ENCODE measurements at regions not wholly inside any gene's neighbourhood (a gene's known extent, or its start where the extent isn't known, plus 50 kb on each side); places are given as distances from the start of the nearest gene placed in this dataset.
"Not testable (repeated sequence)": the region's sequence is repeated elsewhere in the genome, so short reads cannot be mapped to it uniquely, and the experiment has no call there.

DNA sequence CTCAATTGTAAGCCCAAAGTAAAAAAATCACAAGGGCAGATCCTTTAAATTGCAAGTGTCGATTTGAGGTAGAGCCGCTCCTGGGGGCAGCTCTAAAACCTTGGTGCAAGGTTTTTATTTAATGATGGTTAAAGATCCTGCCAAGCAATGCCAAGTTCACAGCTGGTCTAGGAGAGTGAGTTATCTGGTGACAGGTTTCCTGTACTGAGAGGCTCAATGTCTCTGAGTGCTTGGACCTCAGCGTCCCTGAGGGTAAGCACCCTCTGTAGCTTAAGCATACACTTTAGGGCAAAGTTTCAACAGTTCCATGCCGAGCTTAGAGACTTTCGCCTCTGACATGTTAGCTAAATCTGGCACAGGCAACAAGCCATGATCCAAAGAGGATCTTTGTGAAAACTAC lies 119.8 kb upstream of the EGFLAM start:
- ATAC-seq (replicated peaks in 6 of 8), result no peak
- Histone ChIP-seq H3K4me1 (replicated peaks in 1 of 2) (no peaks in the 10 kb centered on the region), H3K27ac (no peak overlapping the region), H3K4me3 (no peak overlapping the region)
- in situ Hi-C loops (cut with MboI; ENCODE audit: low pct_unique_long_range_greater_than_20kb in 2 of 9, low sequenced_read_pairs in 9 of 9, unreplicated experiment in 9 of 9), result no loop called here
- 45 to 100% (median 88%) methylated on average over 2 to 5 of the region's 5 CpGs; no CpG with 5 or more reads in 1 of the 10 experiments for WGBS, 10 experiments

DNA sequence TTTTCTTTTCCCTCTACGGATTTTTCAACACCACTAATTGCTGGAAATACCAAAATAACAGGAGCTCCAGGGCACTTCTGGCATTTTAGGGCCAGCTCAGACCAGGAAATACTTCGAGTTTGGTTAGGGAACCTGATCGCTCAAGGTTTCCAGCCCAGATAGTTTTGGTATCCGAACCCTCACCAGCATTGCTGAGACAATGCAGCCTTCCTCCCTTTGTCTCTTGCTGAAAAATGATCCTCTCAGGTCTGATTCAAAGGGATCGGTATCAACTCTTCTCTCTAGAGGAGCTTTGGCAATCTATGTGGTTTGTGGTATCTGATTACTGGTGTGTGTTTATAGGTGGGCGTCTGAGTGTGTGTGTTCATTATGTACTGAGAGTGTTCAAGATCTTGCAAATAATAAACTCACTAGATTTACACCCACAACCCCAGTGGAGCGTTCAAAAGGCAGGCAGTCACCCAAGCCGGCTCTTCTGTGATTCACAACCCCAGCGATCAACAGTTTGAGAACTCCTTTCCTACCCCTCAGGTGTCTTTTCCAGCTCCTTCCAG lies 122.8 kb upstream of the EGFLAM start:
- H3K27ac ChIP-seq, result no peak overlapping the region
- no peak overlapping the region for H3K4me3 ChIP-seq
- in situ Hi-C loops (cut with MboI; ENCODE audit: low pct_unique_long_range_greater_than_20kb in 2 of 9, low sequenced_read_pairs in 9 of 9, unreplicated experiment in 9 of 9), result no loop called here
- 47 to 91% (median 69%) methylated on average over 3 to 7 of the region's 9 CpGs; no CpG with 5 or more reads in 1 of the 10 experiments for WGBS, 10 experiments
- H3K4me1 ChIP-seq (replicated peaks in 1 of 2), result no peaks in the 10 kb centered on the region
- ATAC-seq (replicated peaks in 6 of 8), result no peak

DNA sequence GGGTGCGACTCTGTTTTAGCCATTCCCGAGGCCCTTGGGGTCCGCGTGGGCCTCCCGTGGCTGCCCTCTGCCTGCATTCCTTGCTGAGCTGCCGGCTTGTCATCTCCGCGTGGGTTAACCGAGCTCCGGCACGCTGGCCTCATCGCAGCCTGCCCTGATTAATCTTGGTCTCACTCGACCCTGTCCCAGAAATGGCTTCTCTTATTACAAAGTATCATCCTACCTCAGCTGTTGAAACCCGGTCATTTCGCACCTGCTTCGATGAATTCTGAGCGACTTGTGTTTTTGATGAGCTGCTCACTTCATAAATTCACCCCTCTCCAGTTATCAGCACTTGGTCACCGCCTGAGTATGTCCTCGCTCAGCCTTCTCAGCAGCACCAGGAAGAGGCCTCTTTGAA lies 123.5 kb upstream of the EGFLAM start:
- ATAC-seq (replicated peaks in 6 of 8), result no peak
- Histone ChIP-seq H3K4me3 (no peak overlapping the region), H3K4me1 (replicated peaks in 1 of 2) (no peaks in the 10 kb centered on the region), H3K27ac (no peak overlapping the region)
- in situ Hi-C loops (cut with MboI; ENCODE audit: low pct_unique_long_range_greater_than_20kb in 2 of 9, low sequenced_read_pairs in 9 of 9, unreplicated experiment in 9 of 9), result no loop called here
- WGBS, 10 experiments, result 60 to 96% (median 87%) methylated on average over 2 to 19 of the region's 19 CpGs; no CpG with 5 or more reads in 1 of the 10 experiments

DNA sequence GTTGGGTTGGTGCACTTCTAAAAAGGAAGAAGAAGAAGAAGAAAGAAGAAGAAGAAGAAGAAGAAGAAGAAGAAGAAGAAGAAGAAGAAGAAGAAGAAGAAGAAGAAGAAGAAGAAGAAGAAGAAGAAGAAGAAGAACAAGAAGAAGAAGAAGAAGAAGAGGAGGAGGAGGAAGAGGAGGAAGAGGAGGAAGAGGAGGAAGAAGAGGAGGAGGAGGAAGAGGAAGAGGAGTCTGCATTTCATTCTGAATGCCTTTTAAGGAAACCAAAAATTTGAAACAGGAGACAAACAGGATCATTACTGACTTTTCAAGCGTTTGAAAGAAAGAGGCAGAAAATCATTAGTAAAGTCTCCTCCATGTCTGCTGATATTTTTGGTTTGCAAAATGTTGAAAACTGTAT lies 124.1 kb upstream of the EGFLAM start:
- in situ Hi-C loops (cut with MboI; ENCODE audit: low pct_unique_long_range_greater_than_20kb in 2 of 9, low sequenced_read_pairs in 9 of 9, unreplicated experiment in 9 of 9); H3K4me1 ChIP-seq (replicated peaks in 1 of 2); H3K27ac ChIP-seq; ATAC-seq (replicated peaks in 6 of 8); H3K4me3 ChIP-seq: not testable (repeated sequence)
- 25 to 100% (median 88%) methylated on average over 1 of the region's 1 CpG; no CpG with 5 or more reads in 1 of the 10 experiments for WGBS, 10 experiments

DNA sequence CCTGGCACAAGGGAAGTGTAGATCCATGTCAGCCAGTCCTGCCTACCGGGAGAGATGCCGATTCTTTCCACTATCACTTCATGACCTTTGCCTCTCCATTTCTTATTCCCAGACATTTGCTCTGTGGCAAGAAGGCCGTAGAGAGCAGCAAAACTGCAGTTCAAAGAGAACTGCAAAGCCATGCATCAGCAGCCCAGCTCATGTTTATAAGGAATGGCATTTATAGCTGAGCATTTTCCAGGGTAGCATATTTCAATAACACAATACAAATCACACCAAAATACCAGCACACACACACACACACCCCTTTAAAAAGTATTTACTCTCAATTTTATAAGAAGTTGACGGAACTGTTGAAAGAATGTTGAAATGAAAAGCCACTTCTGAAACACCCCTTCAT lies 126.7 kb upstream of the EGFLAM start:
- no peaks in the 10 kb centered on the region for H3K4me1 ChIP-seq (replicated peaks in 1 of 2)
- in situ Hi-C loops (cut with MboI; ENCODE audit: low pct_unique_long_range_greater_than_20kb in 2 of 9, low sequenced_read_pairs in 9 of 9, unreplicated experiment in 9 of 9), result no loop called here
- H3K4me3 ChIP-seq, result no peak overlapping the region
- WGBS, 10 experiments, result 34 to 100% (median 92%) methylated on average over 1 to 4 of the region's 4 CpGs; no CpG with 5 or more reads in 2 of the 10 experiments
- no peak for ATAC-seq (replicated peaks in 6 of 8)
- no peak overlapping the region for H3K27ac ChIP-seq

DNA sequence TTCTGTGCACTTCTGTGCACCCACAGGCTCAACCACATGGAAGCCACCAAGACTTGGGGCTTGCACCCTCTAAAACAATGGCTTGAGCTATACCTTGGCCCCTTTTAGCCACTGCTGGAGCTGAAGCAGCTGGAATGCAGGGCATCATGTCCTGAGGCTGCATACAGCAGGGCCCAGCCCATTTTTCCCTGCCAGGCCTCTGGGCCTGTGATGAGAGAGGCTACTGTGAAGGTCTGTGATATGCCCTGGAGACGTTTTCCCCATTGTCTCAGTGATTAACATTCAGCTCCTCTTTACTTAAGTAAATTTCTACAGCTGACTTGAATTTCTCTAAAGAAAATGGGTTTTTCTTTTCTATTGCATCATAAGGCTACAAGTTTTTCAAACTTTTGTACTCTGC lies 134.0 kb upstream of the EGFLAM start:
- no peaks in the 10 kb centered on the region for H3K4me1 ChIP-seq (replicated peaks in 1 of 2)
- WGBS, 10 experiments, result 0 to 60% (median 17%) methylated on average over 1 of the region's 1 CpG; no CpG with 5 or more reads in 5 of the 10 experiments
- no peak overlapping the region for H3K27ac ChIP-seq
- no peak overlapping the region for H3K4me3 ChIP-seq
- in situ Hi-C loops (cut with MboI; ENCODE audit: low pct_unique_long_range_greater_than_20kb in 2 of 9, low sequenced_read_pairs in 9 of 9, unreplicated experiment in 9 of 9), result no loop called here
- ATAC-seq (replicated peaks in 6 of 8), result peak in 3 of 8 experiments; percentile 67 to 89 (median 74)

DNA sequence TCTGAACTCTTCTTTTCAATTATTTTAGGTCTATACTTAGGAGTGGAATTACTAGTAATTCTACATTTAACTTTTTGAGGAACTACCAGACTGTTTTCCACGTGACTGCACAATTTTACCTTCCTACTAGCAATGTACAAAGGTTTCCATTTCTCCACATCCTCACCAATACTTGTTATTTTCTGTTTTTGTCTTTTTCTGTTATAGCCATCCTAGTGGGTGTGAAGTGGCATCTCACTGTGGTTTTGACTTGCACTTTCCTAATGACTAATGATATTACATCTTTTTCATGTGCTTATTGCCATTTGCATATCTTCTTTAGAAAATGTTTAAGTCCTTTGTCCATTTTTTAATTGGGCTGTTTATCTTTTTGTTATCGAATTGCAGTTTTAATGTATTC lies 136.9 kb upstream of the EGFLAM start:
- H3K4me3 ChIP-seq, result no peak overlapping the region
- WGBS, 10 experiments, result 25 to 92% (median 65%) methylated on average over 2 of the region's 2 CpGs; no CpG with 5 or more reads in 1 of the 10 experiments
- no peak overlapping the region for H3K27ac ChIP-seq
- no peak for ATAC-seq (replicated peaks in 6 of 8)
- in situ Hi-C loops (cut with MboI; ENCODE audit: low pct_unique_long_range_greater_than_20kb in 2 of 9, low sequenced_read_pairs in 9 of 9, unreplicated experiment in 9 of 9), result no loop called here
- no peaks in the 10 kb centered on the region for H3K4me1 ChIP-seq (replicated peaks in 1 of 2)

DNA sequence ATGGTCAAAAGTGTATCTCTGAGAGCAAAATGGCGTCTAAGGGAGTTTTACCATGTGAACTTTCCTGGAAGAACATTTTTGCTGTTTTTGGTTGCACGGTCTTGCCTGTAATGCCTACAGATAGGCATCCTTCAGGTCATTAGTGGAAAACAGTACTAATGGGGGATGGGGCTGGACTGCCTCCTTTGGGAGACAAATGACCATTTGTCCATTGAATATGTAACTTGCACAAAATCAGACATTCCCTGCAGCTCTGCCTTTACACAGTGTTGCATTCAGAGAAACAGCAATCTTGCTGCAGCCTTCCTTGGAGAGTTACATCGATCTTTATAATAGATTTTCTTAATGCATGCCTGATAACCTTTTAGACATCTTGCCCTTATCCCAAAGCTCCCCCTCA lies 138.5 kb upstream of the EGFLAM start:
- in situ Hi-C loops (cut with MboI; ENCODE audit: low pct_unique_long_range_greater_than_20kb in 2 of 9, low sequenced_read_pairs in 9 of 9, unreplicated experiment in 9 of 9), result no loop called here
- Histone ChIP-seq H3K27ac (no peak overlapping the region), H3K4me3 (no peak overlapping the region), H3K4me1 (replicated peaks in 1 of 2) (no peaks in the 10 kb centered on the region)
- no peak for ATAC-seq (replicated peaks in 6 of 8)
- 20 to 100% (median 90%) methylated on average over 1 to 3 of the region's 3 CpGs; no CpG with 5 or more reads in 3 of the 10 experiments for WGBS, 10 experiments

DNA sequence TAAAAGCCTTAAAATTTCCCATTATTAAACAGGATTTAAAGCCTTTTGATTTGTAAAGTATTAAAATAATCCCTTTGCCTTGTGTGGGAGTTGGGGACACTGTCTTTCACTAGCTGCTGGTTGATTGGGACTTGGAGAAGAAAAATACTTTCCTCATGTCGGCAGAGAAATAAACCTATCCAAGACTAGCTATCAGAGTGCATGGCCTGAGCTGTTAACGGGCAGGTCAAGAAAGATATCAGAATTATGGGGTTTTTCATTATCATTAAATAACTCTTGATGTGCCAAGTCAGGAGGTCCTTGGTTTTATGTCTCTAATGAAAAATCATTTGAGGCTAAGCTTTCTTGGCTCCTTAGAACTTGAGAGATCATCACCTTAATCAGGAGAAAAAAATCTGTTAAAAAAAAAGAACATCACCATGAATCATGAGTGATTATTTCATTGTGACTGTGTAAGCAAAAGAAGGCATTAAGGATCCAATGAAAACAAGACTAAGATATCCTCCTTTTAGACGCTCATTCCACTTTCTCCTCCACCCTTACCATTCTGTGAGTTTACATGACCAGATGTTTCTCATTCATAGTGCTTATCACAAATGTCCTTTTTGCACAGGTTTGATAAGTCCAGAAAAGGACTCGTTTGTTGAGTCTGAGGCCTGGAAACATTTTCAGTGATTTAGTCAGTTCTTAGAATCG lies 140.4 kb upstream of the EGFLAM start:
- H3K4me1 ChIP-seq (replicated peaks in 1 of 2), result no peaks in the 10 kb centered on the region
- in situ Hi-C loops (cut with MboI; ENCODE audit: low pct_unique_long_range_greater_than_20kb in 2 of 9, low sequenced_read_pairs in 9 of 9, unreplicated experiment in 9 of 9), result no loop called here
- 17 to 85% (median 67%) methylated on average over 2 to 5 of the region's 5 CpGs for WGBS, 10 experiments
- ATAC-seq (replicated peaks in 6 of 8), result no peak
- no peak overlapping the region for H3K27ac ChIP-seq
- H3K4me3 ChIP-seq, result no peak overlapping the region

DNA sequence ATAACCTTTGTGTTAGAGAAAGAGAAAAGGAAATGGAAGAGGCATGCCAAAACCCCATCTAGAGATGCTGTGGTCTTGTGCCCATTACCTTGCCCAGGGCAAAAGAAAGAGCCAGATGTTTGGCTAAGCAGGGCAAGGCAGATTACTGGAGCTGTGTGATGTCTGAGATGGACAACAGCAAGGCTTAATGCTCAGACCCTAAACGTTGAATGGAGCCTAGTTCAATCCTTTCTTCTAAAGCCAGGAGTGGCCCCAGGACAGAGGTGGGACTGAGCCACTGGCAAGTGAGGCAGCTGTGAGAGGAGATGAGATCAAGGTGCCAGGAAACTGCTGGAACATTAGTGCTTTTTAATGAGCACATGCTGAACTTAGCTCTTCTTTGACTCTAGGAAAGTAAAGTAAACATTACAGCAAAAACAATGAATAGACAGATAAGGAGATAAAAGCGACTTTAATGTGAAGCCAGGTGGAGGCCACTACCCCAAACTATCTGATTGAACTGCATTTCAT lies 143.0 kb upstream of the EGFLAM start:
- in situ Hi-C loops (cut with MboI; ENCODE audit: low pct_unique_long_range_greater_than_20kb in 2 of 9, low sequenced_read_pairs in 9 of 9, unreplicated experiment in 9 of 9), result no loop called here

DNA sequence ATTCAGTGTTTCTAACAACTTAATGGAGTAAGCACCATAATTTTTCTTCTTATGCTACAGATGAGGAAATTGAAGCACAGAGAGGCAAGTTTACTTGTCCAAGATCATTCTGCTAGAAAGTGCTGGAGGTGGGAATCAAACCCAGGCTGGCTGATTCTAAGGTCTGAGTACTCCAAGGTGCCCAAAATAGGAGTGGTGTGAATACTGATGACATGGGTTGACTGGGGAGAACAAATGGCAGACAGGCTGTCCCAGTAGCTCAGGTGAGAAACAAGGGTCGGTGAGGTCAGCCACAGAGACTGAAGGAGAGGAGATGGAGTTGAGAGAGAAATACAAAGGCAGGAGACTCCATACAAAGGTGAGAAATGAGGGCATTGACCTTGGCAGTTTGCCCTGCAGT lies 144.5 kb upstream of the EGFLAM start:
- no peak overlapping the region for H3K4me3 ChIP-seq
- in situ Hi-C loops (cut with MboI; ENCODE audit: low pct_unique_long_range_greater_than_20kb in 2 of 9, low sequenced_read_pairs in 9 of 9, unreplicated experiment in 9 of 9), result no loop called here
- H3K4me1 ChIP-seq (replicated peaks in 1 of 2), result no peaks in the 10 kb centered on the region
- 67 to 100% (median 87%) methylated on average over 1 of the region's 1 CpG; no CpG with 5 or more reads in 4 of the 10 experiments for WGBS, 10 experiments
- H3K27ac ChIP-seq, result no peak overlapping the region
- no peak for ATAC-seq (replicated peaks in 6 of 8)

More for the DNA sequence above, 143.0 kb upstream of the EGFLAM start:
- ATAC-seq (replicated peaks in 6 of 8), result no peak
- Histone ChIP-seq H3K4me1 (replicated peaks in 1 of 2) (no peaks in the 10 kb centered on the region), H3K27ac (no peak overlapping the region), H3K4me3 (no peak overlapping the region)
- WGBS, 10 experiments, result 11 to 100% (median 50%) methylated on average over 1 to 2 of the region's 2 CpGs; no CpG with 5 or more reads in 3 of the 10 experiments

DNA sequence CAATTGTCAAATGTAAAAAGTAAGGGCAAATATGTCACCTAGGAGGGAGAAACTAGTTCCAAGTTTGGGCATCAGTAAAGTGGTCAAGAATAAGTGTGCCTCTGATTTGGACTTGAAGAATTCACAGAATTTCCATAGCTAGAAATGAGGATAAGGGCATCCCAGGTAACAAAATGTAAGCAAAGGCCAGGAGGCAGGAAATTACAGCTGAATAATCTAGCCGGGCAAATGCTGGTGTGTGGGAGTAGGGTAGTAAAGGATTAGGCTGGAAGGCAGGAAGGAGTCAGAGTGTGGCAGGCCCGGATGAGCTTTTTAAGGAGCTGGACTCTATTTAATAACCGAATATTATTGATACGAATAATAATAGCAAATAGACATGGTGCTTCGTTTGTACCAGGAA lies 144.9 kb upstream of the EGFLAM start:
- WGBS, 10 experiments, result 41 to 98% (median 82%) methylated on average over 3 to 5 of the region's 5 CpGs; no CpG with 5 or more reads in 2 of the 10 experiments
- ATAC-seq (replicated peaks in 6 of 8), result no peak
- Histone ChIP-seq H3K27ac (no peak overlapping the region), H3K4me3 (no peak overlapping the region), H3K4me1 (replicated peaks in 1 of 2) (no peaks in the 10 kb centered on the region)
- in situ Hi-C loops (cut with MboI; ENCODE audit: low pct_unique_long_range_greater_than_20kb in 2 of 9, low sequenced_read_pairs in 9 of 9, unreplicated experiment in 9 of 9), result no loop called here

DNA sequence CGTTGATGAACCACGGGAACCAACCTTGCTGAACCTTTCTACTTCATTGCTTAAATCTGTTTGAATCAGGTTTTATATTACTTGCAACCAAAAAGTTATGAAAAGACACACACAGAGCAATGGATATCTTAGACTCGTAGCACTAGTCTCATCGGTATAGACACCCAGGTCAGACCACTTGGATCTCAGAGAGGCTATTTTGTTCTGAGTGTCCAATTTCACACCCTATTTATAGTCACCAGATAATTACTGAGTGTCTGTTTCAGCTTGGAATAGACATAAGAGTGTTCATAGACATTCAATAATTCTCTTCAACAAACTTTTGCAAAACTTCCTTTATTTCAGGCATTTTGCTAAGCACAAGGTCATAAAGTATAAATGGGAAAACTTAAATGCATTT lies 145.4 kb upstream of the EGFLAM start:
- in situ Hi-C loops (cut with MboI; ENCODE audit: low pct_unique_long_range_greater_than_20kb in 2 of 9, low sequenced_read_pairs in 9 of 9, unreplicated experiment in 9 of 9), result no loop called here
- Histone ChIP-seq H3K4me3 (no peak overlapping the region), H3K27ac (no peak overlapping the region), H3K4me1 (replicated peaks in 1 of 2) (no peaks in the 10 kb centered on the region)
- no peak for ATAC-seq (replicated peaks in 6 of 8)
- WGBS, 10 experiments, result 39 to 100% (median 80%) methylated on average over 1 to 4 of the region's 4 CpGs; no CpG with 5 or more reads in 1 of the 10 experiments
